GM21447 (cell line): ENCODE measurements at regions not wholly inside any gene's neighbourhood (a gene's known extent, or its start where the extent isn't known, plus 50 kb on each side); places are given as distances from the start of the nearest gene placed in this dataset.

ENCODE experiments used
- ATAC-seq: cut with Tn5 transposase; IDR thresholded peaks from one replicate; pipeline ENCODE4 v1.9.1; 2021; ENCODE audit not compliant: unreplicated experiment

DNA sequence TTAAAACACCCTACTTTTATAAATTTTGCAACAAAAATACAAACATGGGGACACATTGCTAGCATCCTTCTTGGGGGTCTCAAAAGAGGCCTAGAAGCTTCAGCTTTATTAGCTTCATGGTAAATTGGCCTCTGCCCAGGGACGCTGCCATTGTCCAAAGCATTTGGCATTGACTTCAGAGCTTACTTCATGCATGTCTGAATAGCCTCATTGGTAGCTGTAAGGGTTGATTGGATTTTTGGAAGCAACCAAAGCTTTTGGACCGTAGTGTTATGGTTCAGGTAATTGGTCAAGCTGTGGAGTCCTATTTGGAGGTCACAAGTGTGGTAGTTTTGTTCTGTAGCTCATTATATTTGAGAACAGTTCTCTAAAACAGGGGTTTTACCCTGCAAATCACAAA, 411.7 kb upstream of the SLC24A2 start:
- ATAC-seq = no peak

DNA sequence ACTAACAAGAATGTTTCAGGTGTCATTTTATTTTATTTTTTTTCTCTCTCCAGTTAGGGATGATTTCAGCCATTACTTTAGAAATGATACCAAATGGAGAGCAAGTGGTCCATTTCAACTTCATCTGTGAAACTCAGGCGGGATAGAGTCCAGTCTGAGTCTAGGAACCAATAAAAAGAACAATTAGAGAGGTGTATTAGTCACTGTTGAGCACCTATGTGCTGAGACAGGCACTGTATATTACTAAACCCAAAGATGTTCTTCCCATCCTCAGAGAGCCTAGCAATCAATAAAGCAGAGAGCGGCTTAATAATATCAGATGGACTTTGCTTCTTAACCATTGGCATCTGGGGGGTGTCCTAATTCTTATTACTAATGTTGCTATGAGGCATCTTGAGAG, 410.3 kb upstream of the SLC24A2 start:
- ATAC-seq = no peak

DNA sequence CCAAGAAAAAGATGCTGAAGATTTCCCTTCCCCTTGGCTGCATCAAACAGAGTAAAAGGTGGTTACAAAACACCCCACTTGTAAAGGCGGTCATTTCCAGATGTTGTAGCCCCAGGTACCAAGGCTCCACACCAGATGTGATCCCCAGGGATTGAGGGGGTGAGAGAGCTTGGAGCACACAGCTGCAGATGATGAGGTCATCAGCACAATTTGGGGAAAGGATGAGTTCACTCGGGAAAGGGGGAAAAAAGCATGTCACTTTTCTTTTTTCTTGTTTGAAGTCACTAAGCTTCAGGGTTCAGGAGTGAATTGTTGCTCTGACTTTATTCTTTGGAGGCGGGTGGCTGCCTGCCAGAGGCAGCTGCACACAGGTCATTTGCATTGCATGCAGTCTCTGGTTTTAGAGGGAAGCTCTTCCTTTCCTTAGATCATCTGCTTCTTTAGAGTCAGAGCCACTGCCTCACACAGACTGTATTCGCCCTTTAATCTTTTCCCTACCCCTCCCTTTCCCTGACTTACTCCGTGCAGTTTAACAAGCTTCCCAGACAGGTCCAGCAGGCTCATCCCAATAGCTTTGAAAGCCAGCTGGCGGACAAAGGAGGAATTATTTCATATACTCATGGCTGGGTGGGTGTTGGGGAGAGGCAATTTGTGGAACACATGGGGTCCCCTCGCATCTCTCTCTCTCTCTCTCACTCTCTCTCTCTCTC, 409.3 kb upstream of the SLC24A2 start:
- ATAC-seq = no peak

DNA sequence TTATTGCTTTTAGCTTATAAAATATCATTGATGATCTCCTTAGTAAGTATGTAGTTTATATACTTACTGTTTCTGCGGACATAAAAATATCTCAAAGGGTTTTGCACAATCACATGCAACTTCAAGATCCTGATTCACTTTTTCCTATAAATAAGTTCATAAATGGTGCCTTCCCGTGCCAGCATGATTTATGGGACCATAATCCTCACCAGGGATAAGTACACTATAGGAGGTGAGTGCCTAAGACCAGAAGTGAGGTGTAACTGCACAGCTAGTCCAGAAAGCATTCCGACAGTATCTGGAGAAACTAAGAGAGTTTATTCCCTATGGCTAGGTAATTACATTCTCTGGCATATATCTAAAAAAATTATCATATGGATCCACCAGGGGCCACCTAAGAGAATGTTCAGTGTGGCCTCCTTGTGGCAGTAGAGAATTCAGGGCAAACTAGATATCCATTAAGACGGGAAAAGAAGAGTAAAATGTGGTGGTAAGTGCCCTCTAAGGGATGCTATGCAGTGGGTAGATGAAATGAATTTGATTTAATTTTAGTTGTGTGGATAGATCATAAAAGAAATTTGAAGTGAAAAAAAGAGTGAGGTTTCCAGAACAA, 402.5 kb upstream of the SLC24A2 start:
- ATAC-seq = no peak

DNA sequence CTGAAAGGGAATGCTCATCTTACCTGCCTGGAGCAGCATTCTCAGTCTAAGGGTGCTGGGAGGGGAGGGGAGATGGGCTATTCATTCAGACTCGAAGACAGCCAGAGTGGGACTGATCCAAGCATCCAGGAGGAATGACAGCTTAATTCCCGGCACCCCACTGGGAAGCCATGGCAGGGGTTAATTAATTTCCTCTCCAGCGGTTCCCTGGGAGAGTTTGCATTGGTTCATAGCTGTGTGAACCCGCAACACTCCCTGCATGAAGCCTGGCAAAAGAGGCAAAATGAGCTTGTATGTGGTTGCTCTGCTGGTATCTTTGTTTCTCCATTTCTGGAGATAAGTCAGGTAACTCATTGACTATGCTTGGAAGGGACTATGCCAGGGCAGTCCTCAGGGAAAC, 401.0 kb upstream of the SLC24A2 start:
- no peak for ATAC-seq

DNA sequence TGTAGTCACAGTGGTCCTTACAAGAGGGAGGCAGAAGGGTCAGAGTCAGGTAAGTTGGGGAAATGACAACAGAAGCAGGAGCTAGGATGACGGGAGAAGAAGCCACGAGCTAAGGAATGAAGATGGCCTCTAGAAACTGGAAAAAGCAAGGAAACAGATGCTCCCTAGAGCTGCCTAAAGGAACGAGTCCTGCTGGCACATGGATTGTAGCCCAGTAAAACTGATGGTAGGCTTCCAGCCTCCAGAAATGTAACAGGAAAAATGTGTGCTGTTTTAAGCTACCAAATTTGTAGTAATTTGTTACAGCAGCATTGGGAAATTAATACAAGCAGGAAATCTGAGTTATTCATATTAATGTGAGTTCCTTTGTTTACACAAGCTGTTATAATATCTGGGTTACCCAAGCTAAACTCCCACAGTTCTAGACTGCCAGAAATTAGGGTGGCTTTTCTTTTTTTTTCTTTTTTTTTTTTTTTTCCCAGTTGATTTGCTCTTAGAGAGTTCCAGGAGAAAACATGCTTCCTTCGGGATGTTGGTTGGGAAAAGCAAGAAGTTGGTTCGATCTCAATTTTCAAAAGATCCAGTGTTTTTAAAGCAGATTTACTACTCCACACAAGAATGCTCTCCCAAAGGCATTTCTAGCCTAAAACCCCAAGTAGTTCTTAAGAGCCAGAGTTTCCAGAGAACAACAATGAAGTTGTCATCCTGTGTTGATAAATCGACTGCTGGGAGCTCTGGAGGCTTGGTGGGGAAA, 400.0 kb upstream of the SLC24A2 start:
- no peak for ATAC-seq

DNA sequence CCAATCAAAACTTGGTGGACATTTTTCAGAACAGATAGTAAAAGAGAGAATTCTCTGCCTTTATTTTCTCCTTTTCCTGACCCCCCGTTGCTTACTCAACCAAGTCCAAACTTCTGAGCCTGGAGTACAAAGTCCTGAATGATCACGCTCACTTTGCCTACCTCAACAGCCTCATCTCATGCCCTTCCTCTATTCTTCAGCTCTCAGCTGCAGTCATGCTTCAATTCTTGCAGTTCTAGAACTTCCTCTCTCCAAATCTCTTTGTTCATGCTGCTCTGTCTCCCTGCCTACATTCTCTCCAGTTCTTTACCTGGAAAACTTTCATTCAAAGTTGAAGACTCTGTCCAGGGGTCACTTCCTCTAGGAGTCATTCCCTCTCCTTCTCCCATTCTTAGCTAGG, 398.5 kb upstream of the SLC24A2 start:
- ATAC-seq = no peak

DNA sequence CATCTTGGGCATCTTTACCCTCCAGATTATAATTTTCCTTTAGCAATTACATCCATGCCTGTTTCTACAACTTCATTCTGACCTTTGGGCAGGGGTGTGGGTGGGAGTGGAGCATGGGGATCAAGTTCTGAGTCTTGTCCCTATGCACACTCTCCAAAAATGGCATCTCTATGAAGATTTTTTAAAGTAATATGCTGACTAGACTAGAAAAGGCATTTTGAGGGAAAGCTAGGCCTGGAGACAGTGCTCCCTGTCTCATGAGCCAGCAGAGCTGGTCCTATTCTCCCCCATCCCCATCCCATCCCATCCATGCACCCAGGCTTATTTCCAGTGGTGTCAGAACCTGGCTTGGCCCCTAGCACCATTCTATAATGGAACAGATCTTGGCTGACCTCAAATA, 398.0 kb upstream of the SLC24A2 start:
- no peak for ATAC-seq

DNA sequence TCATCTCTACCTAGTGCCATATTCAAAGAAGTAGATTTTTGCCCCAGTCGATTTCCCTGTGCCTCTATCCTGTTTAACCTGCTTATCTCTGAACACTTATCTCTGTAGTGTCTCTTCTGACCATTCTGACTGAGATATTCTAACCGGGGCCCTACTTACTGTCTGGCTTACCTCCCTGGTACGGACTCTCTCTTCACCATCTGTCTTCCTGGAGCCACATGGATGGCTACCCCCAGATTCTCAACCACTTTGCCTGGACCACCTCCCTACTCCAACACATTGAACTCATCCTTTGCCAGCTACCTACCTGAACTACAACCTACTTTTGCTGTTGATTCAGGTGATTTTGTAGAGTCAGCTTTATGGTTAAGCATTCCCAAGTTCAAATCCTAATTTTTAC, 397.4 kb upstream of the SLC24A2 start:
- ATAC-seq = no peak

DNA sequence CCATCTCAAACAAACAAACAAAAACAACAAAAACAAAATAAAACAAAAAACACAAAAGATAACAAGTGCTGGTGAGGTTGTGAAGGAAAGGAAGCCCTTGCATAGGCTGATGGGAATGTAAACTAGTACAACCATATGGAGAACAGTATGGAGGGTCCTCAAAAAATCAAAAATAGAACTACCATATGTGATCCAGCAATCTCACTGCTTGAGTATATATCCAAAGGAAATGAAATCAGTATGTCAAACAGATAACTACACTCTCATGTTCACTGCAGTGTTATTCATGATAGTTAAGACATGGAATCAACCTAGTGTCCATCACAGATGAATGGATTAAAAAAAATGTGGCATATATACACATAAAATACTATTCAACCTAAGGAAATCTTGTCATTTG, 395.7 kb upstream of the SLC24A2 start:
- ATAC-seq = no peak

DNA sequence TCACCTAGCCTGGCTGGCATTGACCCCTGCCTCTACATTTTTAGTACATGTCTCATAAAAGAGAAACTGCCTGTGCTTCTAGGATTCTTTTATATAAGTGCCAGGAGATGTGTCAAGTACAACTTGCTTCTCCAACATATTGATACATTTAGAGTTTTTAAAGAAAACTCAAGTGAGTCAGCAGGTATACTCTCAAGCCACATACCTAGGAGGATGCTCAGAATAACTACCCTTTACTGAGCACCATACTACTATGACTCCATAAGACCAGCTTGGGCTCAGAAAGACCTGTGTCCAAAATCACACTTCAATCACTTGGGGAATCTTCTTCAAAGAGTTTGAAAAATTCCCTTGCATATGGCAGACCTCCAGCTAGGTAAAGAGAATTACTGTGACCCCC, 389.8 kb upstream of the SLC24A2 start:
- ATAC-seq = no peak

DNA sequence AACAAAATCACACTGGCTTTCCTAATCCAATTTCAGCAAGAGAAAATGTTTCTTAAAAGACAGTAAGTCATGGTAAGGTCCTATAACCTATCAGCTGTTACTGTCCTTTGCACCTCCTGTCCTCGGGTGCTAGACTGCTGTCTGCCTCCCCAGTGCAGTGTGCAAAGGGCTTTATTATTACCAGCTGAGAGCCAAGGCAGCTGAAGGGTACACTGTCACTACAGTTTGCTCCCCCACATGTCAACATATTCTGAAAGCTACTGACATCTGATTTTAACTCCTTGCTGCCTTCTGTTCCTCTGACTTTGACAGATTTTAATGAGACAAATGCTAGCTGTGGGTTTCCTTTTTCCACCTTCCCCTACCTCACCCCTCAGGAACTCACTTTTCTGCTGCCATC, 389.4 kb upstream of the SLC24A2 start:
- ATAC-seq = no peak

DNA sequence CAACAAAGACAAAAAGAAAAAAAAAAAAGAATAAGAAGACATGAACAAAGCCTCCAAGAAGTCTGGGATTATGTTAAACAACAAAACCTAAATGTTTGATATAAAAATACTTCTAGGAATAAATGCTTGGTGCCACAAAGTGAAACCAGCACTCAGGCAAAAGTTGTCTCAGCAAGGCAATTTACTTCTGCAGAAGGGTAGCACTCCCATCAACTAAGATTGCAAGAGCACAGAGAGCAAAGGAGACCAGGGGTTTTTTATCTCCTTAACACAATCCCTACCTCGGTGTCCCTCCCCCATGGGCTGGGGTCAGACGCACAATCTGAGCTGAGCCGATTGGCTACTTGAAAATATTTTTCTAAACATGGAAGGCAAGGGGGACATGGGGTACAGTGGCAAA, 381.3 kb upstream of the SLC24A2 start:
- ATAC-seq = no peak

DNA sequence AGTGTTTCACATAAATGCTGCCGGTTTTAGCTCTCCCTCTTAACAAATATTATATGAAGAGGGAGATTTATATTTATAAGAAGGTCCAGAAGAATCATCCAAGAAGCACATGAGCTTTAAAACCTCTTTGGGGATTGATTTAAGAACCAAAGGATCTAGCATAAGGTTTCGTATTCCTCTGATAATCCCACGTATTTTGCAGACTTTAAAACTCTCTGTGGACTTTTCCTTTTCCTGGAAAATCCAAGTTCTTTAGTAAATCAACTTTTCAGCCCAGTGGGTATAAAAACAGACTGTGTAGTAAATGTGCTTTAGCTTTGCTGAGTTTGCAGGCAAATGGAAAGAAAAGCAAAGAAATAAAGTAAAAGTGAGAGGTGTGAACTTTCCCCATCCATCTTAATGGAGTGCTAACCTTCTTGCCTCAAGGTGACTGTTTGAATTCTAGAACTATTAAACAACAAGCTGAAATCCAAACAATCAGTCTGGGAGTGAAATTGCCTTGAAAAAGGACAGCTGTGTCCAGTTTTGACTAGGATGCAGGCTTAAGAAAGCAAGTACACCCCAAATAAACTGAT, 363.4 kb upstream of the SLC24A2 start:
- ATAC-seq = no peak

DNA sequence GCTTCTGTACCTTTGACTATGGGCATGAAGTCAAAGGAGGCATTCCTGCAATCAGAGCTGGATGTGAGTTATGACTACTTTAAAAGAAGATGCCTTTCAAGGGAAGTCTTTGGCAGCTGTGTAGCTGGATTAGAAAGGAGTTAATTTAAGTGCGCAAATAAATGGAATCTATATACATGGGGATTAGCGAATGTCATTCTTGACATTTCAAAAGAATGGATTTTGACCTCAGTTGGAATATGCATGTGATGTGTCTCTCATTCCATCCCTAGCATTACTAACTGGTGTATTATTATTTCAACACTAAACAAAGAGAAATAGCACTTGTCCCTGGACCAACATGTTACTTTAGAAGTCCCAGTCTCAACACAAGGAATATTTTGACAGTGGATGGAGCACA, 359.6 kb upstream of the SLC24A2 start:
- ATAC-seq = no peak

DNA sequence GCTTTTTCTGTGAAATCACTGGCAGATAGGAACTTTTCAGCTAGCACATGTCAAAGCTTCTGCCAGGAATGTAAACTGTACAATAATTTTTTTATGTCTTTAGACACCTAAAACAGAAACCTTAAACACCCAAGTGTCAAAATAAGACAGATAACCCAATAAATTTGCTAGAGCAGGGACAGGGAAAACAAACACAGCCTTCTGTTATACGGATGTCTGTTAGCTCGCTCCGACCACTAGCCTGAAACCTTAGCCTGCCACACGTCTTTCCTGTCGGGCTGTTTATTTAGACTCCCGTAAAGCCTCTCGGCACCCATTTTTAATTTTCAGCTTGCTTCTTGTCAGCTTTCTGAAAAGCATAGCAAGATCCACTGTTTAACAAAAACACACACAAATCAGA, 355.4 kb upstream of the SLC24A2 start:
- no peak for ATAC-seq

DNA sequence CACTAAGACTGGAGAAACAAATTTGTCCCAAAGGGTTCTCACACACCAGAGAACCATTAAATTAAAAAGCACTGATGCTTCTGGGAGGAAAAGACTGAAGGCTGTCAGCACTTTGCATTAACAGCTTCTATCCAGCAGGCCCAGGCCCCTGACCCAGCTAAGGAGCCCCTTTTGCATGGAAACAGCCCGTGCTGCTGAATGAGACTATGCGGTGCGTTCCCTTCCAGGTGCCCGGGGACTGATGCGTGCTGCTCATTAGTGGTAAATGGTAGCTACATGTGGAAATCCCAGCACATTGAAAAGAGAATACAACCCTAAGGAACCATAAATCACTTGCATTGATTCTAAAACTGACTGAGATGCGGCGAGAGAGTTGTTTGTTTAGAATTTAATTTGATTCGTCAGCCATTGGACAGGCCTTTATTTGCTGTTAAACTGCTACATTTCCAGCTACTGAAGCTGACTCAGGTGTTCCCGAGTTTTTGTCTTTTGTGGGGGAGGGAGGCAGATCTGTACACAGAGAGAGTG, 351.0 kb upstream of the SLC24A2 start:
- ATAC-seq = no peak

DNA sequence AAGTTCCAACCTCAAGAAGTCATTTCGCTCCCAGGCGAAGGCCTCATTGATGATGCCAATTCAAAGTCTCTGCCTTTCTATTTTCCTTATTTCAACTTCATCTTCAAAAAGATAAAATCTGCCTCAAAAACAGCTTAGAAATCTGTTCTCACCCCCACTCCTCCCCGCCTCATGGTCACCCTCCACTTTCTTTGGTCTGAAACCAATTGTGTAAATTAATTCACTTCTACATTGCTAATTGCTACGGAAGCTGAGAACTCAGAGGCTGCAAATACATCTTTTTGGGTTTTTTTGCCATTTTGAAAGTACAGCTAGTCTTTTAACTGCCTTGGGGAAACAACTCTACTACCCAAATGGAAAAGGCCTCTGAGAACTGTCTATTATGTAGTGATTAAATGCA, 350.0 kb upstream of the SLC24A2 start:
- ATAC-seq = no peak

DNA sequence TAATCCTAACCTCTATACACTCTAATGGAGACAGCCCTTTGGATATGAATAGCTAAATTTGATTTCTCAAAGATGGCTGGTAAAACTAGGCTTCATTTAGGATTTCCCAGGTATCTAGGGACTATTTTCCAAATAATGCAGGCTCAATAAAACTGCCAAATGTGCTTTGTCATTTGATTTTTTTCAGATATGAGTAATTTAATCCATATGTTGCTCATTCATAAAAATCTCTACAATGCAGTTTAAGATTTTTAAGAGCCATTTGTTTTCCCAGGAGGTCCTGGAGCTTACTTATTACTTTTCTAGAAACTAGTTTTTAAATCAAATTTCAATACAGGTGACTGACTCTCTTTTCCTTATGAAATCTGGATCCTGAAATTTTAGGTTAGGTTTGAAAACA, 349.3 kb upstream of the SLC24A2 start:
- ATAC-seq = no peak

DNA sequence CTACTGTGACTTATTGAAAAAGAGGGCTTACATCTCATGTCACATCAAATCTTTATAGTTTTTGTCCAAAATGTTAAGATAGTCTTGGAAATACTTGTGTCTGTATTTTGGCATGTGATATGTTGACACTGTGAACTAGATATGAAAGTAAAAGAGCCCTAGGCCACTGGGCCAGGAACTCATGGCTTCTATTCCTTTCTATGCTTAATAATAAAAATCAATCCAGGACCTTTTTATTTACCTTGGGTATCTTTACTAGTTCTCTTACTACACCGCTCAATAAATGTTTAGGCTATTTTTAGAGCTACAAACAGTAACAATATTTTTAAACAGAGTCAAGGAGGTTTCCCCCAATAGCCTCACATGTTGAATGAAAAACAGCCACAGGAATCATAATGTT, 348.6 kb upstream of the SLC24A2 start:
- no peak for ATAC-seq

DNA sequence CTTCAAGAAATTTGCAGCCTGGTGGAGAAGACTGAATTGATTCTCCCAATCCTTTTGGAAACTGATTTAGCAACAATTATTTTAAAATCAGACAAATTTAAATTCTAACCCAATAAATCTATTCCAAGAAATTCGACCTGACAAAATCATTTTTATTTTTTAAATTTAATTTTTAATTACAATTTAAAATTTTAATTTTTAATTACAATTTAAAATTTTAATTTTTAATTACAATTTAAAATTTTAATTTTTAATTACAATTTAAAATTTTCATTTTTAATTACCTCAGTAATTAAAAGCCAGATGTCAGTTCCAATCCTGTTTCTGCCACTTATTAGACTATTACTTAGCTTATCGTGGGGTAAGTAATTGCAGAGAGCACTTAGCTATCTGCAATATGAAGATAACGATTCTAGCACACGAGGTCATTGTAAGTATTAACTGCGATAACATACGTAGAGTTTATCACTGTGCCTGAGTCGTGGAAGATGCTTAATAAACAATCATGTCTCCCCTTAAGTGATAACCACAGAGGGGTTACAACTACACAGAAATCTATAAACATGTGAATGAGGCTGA, 346.4 kb upstream of the SLC24A2 start:
- ATAC-seq = no peak
